Ammon's horn (tissue), 1 donor: ENCODE measurements at regions not wholly inside any gene's neighbourhood (a gene's known extent, or its start where the extent isn't known, plus 50 kb on each side); places are given as distances from the start of the nearest gene placed in this dataset.
"Not testable (repeated sequence)": the region's sequence is repeated elsewhere in the genome, so short reads cannot be mapped to it uniquely, and the experiment has no call there.

ENCODE experiments used
- DNase-seq: peaks from one replicate; pipeline ENCODE4 v3.0.0-alpha.2; 2016; ENCODE audit warnings: low spot score

DNA sequence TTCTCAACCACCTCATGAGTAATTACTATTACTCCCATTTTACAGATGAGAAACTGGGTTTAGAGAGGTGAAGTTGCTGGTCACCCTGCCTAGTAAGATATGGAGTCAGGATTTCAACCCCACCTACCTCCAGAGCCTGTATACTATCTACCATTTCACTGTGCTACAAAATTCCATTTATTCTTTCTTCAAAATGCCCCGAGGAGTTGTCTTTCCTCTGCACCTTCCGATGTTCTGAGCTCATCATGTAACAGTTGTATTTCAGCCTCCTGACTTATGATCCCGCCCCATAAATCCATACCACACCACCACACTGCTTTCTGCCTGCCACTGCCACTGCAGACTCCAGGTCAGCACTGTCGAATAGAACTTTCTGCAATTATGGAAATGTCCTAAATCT lies 71.3 kb upstream of the SLC25A36 start:
- no peak for DNase-seq

DNA sequence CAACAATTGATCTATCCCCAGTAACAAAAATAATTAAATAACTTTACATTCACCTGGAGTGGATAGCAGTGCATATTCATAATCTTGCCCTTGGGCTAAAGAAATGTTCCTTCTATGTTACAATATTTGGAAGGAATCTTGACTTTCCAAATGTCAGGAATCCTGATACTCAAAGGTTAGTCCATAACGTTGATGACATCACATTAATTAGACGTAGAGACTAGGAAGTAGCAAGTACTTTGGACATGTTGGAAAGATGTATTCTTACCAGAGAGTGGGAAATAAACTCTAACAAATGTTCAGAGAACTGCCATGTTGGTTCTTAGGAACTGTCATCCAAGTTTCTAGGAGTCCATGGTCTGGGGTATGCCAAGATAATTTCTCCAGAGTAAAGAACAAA lies 70.6 kb upstream of the SLC25A36 start:
- no peak for DNase-seq

DNA sequence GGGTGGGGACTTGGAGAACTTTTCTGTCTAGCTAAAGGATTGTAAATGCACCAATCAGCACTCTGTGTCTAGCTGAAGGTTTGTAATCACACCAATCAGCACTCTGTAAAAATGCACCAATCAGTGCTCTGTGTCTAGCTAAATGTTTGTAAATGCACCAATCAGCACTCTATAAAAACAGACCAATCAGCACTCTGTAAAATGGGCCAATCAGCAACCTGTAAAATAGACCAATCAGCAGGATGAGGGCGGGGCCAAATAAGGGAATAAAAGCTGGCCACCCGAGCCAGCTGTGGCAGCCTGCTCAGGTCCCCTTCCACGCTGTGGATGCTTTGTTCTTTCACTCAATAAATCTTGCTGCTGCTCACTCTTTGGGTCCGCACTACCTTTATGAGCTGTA lies 69.5 kb upstream of the SLC25A36 start:
- DNase-seq: not testable (repeated sequence)

DNA sequence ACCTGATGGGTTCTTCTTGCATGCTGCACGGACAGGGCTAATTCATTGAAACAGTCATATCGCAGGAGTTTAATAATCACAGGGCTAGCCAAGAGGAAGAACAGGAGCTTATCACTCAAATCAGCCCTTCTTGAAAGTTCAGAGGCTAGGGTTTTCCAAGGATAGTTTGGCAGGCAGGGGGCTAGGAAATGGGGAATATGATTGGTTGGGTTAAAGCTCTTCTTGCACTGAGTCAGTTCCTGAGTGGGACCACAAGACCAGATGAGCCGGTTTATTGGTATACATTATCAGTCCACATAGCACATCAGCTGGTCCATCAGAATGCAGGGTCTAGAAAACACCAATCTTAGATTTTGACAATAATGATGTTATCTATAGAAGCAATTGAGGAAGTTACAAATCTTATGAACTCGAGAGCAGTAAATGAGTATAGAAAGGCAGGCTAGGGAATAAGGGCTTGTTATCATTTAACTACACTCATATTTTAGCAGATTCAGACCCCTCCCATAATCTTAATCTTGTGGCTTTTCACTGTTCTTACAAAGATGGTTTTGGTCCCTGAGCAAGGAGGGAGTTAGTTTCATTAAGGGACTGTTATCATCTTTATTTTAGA lies 58.1 kb upstream of the SLC25A36 start:
- DNase-seq: no peak

DNA sequence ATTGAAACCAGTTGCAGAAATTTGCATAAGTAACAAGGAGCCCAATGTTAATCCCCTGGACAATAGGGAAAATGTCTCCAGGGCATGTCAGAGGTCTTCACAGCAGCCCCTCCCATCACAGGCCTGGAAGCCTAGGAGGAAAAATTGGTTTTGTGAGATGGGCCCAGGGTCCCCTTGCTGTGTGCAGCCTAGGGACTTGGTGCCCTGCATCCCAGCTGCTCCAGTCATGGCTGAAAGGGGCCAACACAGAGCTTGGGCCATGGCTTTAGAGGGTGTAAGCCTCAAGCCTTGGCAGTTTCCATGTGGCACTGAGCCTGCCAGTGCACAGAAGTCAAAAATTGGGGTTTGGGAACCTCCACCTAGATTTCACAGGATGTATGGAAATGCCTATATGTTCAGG lies 55.9 kb upstream of the SLC25A36 start:
- DNase-seq: not testable (repeated sequence)
